ENCODE measurements at regions not wholly inside any gene's neighbourhood (a gene's known extent, or its start where the extent isn't known, plus 50 kb on each side); places are given as distances from the start of the nearest gene placed in this dataset.

GRCh38 chr16:5907544-5907943, 809.9 kb upstream of the EEF2KMT start:
- ChIA-PET POLR2A (ENCODE audit: low non-redundant PET) (no interaction called here), CTCF (no interaction called here)
- DNase-seq (ENCODE audit: low spot score), result no peak
- TF ChIP-seq, protein P1, sequence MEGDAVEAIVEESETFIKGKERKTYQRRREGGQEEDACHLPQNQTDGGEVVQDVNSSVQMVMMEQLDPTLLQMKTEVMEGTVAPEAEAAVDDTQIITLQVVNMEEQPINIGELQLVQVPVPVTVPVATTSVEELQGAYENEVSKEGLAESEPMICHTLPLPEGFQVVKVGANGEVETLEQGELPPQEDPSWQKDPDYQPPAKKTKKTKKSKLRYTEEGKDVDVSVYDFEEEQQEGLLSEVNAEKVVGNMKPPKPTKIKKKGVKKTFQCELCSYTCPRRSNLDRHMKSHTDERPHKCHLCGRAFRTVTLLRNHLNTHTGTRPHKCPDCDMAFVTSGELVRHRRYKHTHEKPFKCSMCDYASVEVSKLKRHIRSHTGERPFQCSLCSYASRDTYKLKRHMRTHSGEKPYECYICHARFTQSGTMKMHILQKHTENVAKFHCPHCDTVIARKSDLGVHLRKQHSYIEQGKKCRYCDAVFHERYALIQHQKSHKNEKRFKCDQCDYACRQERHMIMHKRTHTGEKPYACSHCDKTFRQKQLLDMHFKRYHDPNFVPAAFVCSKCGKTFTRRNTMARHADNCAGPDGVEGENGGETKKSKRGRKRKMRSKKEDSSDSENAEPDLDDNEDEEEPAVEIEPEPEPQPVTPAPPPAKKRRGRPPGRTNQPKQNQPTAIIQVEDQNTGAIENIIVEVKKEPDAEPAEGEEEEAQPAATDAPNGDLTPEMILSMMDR (conservative IDR thresholded peaks at IDR 0.05; ENCODE audit: low read depth), result no peak
- no peak overlapping the region for H3K27ac ChIP-seq

DNA sequence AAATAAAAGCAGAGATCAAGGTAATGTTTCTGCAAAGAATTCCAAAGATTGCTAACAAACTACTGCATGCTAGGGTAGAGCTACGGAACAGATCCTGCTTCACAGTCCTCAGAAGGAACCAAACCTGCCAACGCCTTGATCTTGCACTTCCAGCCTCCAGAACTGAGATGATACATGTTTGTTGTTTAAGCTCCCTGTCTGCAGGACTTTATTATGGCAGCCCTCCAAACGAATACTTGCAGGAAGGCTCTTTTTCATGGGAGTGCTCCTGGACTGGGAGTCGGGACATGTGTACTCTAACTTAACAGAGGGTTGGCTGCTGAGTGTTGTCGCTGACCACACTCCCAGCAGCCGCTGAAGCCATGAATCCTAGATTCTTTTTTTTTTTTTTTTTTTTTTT, 808.8 kb upstream of the EEF2KMT start:
- no peak for DNase-seq (ENCODE audit: low spot score)
- H3K27ac ChIP-seq, result no peak overlapping the region
- POLR2A ChIA-PET (ENCODE audit: low non-redundant PET), result no interaction called here
- TF ChIP-seq, protein P1 (conservative IDR thresholded peaks at IDR 0.05; ENCODE audit: low read depth), result no peak
- CTCF ChIA-PET, result no interaction called here

- TF ChIP-seq, protein P1 (conservative IDR thresholded peaks at IDR 0.05; ENCODE audit: low read depth), result no peak
- H3K27ac ChIP-seq, result no peak overlapping the region
- ChIA-PET CTCF (no interaction called here), POLR2A (ENCODE audit: low non-redundant PET) (no interaction called here)
- DNase-seq (ENCODE audit: low spot score), result no peak
These were observed 808.3 kb upstream of the EEF2KMT start for GRCh38 chr16:5905935-5906334.

DNA sequence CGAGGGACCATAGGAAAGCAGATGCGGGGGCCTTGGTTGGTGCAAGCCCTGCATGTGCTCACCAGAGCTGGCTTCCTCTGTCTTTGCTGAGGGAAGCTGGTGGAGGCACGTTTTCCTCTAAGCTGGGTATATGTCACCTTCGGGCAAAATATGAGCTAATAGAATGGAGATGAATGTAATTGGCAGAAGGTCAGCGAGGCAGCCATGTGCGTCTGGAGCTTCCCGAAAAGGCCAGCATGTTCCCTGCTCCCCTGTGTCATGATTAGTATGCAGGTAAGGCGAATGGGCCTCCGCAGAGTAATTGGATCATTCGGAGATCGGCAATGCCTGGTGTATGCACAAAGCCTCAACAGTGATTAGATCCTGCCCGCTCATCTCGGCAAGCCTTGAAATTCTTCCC, 806.2 kb upstream of the EEF2KMT start:
- CTCF ChIA-PET, result no interaction called here
- TF ChIP-seq, protein P1 (conservative IDR thresholded peaks at IDR 0.05; ENCODE audit: low read depth), result no peak

DNA sequence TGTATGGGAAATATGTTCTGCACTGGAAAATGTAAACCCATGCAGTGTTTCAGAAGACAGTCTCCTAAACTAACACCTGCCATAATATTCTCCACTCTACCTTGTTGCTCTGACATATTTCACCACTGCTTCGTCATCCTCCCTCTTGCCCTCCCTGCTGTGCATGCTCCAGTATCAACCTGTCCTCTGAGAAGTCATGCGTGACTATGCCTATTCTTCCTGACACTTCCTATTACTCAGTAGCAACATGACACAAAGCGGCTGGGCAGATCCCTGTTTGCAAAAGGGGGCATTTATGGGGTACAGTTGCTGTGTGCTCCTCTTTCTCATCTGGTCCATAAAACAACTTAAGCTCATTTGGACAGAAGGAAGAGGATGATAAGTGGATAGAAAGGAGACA, 805.6 kb upstream of the EEF2KMT start:
- no peak overlapping the region for H3K27ac ChIP-seq
- CTCF ChIA-PET, result no interaction called here
- TF ChIP-seq, protein P1 (conservative IDR thresholded peaks at IDR 0.05; ENCODE audit: low read depth), result no peak
- no peak for DNase-seq (ENCODE audit: low spot score)
- POLR2A ChIA-PET (ENCODE audit: low non-redundant PET), result no interaction called here

More for the DNA sequence above, 806.2 kb upstream of the EEF2KMT start:
- no peak overlapping the region for H3K27ac ChIP-seq
- POLR2A ChIA-PET (ENCODE audit: low non-redundant PET), result no interaction called here
- DNase-seq (ENCODE audit: low spot score), result no peak

DNA sequence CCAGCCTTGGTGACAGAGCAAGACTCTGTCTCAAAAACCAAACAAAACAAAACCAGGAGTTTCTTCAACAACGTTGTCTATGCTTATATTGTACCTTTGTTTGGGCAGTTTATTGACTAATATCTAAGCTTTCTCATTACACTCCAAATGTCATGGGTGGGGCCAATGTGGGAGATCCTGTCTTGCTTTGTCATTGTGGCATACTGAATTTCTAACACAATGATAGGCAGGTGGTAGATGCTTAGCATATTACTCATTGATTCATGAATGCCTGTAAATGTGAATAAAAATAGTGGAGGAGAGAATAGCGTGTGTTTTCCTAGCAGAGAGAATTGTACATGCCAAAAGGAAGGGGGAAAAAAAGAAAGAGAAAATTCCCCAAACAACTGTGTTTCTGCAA, 802.5 kb upstream of the EEF2KMT start:
- POLR2A ChIA-PET (ENCODE audit: low non-redundant PET), result interaction anchor here (0.5 kb wide), 1 partner anchor 30 kb away, joined by 3 read pairs; no protein-coding TSS in a partner anchor
- H3K27ac ChIP-seq, result no peak overlapping the region
- no peak for DNase-seq (ENCODE audit: low spot score)
- CTCF ChIA-PET, result no interaction called here
- TF ChIP-seq, protein P1 (conservative IDR thresholded peaks at IDR 0.05; ENCODE audit: low read depth), result no peak

GRCh38 chr16:5895976-5896375, 798.4 kb upstream of the EEF2KMT start:
- TF ChIP-seq, protein P1 (conservative IDR thresholded peaks at IDR 0.05; ENCODE audit: low read depth), result no peak

More at GRCh38 chr16:5895976-5896375, 798.4 kb upstream of the EEF2KMT start:
- DNase-seq (ENCODE audit: low spot score), result no peak
- H3K27ac ChIP-seq, result no peak overlapping the region
- POLR2A ChIA-PET (ENCODE audit: low non-redundant PET), result no interaction called here
- CTCF ChIA-PET, result interaction anchor here (0.7 kb wide), 1 partner anchor 23 kb away, joined by 4 read pairs; no protein-coding TSS in a partner anchor

Data from RWPE1 (cell line).